KG1 (cell line): ENCODE measurements at regions not wholly inside any gene's neighbourhood (a gene's known extent, or its start where the extent isn't known, plus 50 kb on each side); places are given as distances from the start of the nearest gene placed in this dataset.

Source experiments
- DNase-seq: peaks from one replicate; lab custom pipeline; 2025; lab: John Stamatoyannopoulos, UW

DNA sequence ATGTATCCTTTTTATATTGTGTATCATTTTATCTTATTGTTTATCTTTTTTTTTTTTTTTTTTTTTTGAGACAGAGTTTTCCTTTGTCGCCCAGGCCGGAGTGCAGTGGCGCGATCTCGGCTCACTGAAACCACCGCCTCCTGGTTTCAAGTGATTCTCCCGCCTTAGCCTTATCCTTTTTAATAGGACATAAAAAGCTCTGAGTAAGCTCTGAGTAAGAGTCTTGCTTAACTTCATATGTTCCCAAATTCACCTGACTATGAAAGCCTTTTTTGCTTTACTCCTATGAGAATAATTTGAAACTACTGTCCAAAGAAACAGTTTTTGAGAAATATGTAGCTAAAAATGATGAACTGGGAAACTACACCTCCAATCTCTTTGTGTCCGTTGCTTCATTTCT lies 525.5 kb downstream of the IRS1 start:
- no peak for DNase-seq

DNA sequence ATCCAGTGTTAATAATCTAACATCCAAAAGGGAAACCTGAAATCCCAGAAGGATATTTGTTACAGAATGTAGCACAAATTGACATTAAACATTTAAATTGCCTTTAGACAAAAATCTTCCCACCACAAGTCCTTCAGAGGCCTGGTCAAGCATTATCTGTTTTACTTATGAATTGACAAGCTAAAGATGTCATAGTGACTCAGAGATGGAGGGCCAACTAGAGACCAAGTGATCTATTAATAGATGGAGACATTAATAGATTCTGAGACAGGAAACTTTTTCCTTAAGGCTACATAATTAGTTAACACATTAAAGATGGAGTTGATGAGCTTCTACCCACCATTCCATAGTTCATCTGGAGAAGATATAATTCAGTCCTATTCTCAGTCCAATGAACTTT lies 526.2 kb downstream of the IRS1 start:
- DNase-seq, result no peak

DNA sequence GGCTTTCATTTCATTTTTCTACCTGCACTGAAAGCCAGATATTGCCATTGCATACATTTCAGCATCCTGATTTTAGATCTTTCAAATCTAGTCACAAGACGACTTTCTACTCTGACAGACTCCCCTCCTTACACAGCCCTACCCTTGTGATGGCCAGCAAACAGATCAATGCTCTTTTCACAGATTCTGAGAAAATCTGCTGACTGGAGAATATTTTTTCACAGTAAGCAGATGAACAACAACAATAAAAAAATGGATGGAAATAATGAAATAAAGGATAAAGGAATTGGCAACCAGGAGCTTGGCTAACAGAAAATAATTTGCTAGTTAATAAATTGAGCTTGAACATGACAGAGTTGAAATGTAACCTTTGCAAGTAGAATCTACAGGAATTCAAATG lies 527.2 kb downstream of the IRS1 start:
- no peak for DNase-seq

DNA sequence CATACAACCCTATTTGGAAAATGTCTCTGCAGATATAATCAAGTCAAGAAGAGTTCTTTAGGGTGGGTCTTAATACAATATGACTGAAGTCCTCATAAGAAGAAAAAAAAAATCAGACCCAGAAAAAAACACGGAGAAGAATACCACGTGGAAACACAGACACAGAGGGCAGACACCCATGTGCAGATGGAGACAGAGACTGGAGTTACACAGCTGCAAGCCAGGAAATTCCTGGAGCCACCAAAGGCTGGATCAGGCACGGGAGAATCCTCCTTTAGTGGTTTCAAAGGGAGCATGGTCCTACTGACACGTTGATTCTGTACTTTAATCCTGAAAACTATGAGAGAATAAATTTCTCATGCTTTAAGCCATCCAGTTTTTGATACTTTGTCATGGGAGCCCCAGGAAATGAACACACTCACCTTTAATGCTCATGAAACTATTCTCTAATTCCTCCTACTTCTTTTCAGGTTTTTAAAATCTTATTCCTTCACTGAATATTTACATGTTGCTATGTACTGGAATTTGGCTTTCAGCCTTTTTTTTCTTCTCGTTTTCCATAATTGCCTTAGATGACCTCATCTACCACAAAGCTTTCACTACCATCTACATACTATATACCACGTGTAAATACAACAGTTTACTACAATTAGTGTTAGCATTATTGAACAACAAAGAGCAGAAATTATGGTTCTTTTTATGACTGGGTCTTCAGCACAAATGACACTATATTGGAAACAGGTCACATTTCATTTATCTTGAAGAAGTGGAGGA lies 529.1 kb downstream of the IRS1 start:
- DNase-seq, result no peak

DNA sequence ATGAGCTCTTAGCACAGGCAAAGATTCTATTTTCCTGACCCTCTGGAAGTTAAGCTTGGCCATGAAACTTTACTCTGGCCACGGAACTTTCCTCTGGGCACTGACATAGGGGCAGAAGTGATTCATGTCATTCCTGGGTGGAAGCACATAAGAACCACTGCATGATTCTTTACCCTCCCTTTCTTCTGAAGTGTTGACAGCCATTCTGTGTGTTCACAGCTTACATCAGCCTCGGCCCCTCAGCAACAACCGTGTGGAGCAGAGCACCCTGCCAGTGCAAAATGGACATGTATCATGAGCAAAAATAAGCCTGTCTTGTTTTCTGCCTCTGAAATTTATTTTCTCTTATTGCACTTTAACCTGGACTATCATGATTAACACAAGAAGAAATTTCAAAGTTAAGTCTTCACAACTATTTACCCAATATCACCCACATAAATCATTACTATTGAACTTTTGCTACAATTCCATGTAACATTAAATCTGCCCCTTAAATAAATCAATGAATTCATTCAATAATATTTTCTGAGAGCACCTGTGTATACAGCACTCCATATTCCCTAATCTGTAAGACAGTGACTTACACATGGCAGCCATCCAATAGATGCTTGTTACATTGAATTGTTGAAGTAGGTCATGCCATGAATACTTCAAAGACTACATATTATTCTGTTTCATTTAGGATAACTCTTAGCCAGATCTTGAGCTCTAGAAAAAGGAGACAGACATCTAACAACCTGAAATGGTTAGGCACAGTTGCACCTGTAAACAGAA lies 531.9 kb downstream of the IRS1 start:
- no peak for DNase-seq

DNA sequence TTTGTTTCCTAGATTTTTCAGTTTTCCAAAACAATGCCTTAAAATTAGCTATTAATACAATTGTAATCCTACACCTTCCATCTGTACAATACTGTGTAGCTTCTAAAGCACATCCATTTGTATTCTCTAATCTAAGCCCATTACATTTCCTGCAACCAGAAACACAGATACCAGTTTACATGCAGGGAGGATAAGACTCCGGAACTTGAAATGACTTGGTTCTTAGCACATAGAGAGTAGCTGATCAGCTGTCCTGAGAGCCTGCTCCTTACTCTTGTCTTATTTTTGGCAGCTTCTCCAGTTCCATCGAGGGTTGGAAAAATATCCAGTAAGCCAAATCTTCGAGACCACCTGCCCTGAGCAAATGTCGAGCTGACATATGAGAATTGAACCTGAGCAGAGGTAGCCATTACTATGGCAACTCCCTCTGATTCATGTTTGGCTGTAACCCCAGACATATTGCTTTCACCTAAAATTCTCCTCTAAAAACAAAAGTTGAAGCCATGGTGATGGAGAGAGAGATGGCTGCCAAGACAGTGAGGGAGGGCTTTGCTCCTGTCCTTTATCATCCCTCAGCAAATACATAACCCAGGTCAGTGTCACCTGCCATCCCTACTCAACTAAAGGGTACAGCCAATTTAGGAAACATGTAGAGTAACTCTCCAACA lies 542.8 kb downstream of the IRS1 start:
- no peak for DNase-seq

DNA sequence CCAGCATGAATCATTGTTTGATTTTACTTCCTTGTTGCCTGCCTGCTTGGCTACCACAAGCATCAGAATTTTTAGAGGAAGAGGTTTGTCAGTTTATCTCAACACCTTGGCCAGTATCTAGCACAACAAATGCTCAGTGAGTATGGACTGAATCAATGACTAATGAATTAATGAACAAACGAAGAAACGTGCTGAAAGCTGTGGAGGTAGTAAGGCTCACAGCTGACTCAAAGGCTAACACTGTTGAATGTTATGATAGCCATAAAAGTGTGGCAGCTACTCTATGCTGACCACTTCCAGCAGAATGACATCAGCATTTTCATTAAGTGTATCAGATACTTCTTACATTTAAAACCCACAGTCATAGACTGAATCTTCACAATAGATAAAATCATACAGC lies 543.4 kb downstream of the IRS1 start:
- DNase-seq, result no peak

DNA sequence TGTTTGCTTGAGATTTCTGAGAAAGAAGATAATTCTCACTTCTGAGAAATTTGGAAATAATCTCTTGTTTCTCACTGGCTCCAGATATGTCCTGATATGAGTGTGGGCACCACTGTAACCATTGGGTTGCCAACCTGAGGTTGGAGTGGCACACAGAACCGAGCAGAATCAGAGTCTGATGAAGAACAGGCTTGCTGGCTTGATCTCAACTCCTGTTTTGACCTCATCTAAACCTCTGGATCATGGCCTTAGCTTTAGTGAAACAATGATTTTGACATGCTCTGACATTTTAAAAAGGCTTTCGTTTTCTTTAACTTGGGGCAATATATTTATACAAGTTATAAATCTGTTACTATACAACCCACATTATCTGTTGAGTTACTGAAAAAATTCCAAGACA lies 548.0 kb downstream of the IRS1 start:
- DNase-seq, result no peak

DNA sequence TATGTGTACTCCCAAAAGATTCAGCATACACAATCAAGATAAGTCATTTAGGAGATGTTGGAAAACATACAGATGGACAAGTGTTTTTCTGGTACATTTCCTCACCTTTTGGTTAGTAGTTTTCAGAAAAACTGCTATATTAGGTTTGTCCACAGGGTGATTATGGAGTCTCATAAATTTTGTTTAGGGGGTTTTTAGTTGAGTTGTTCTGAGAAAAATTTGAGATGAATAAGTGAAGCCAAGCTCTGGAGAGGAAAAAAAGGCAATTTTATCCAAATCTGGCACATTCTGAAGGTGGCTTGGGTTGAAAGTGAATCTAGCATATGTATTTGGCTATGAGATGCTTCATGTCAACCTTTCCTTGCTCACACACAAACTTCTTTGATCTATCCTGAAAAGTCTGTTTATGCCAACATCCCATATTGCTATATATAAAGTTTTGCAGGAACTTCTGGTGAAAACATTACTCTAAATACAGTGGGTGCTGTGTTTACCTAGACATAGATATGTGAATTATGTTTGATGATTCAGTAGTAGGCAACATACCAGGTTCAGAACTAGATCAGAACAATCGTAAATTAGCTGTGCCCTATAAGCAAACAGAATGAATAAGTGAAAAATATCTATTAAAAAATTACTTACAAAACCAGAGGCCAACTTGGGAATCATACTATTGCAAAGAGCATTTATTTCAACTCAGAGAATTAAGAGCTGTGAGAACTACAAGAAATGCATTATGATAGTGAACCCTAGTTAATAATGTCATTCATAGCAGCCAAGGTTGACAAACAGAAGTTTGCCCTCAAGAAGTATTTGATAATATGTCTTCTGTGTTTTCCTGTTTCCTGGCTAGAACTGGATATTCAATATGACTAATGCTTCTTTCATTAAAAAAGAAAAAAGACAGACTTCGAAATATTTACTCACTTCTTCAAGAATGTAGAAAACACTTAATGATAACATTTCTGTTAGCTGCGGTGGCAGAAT lies 552.0 kb downstream of the IRS1 start:
- no peak for DNase-seq

DNA sequence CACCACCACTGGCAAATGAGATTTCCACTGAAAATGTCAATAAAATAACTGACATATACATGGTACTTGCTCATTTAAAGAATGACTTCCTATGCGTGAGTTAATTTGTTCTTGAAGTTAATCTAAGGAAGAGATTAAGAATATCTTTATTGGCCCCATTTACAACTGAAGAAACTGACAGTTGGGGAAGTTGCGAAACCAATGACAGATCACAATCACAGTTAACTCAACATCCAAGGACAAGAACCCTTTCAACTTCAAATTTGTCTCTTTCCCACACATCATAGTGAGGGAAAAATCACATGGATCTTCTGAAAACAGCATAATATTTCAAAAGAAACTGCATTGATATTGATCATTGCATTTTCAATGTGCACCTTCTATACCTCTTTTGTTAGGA lies 565.4 kb downstream of the IRS1 start:
- no peak for DNase-seq

DNA sequence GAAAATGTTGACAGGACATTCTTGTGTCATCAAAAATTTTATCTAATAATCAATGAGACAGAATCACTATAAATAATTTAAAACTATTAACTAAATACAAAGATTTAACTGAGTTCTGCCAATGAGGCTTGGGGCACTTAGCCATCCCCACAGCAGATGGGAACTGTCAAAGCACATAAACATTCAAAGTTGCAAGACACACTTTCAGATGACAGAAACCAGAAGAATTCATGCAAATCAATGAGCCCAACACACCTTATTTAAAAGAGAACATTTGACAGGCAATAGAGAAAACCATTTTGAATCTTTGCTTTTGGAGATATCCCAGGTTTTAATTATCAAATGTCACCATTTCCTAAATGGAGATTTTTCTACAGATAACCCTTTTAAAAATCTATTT lies 566.2 kb downstream of the IRS1 start:
- DNase-seq, result no peak

DNA sequence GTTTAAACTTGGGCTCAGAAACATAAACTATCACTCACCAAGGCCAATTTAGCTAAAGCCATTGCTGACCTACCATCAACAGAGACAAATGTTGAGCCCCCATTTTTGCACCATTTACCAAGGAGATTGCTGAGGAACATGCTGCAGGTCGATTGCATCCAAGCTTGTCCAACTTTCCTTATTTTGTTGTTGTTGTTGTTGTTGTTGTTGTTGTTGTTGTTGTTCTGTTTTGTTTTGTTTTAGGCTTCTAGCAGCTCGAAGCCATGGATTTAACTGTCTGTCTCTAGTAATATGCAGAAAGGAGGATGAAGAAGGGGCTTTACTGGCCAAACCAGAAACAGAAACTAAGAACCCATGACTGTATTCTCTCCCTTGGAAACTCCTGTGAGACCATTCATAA lies 571.5 kb downstream of the IRS1 start:
- DNase-seq, result no peak

DNA sequence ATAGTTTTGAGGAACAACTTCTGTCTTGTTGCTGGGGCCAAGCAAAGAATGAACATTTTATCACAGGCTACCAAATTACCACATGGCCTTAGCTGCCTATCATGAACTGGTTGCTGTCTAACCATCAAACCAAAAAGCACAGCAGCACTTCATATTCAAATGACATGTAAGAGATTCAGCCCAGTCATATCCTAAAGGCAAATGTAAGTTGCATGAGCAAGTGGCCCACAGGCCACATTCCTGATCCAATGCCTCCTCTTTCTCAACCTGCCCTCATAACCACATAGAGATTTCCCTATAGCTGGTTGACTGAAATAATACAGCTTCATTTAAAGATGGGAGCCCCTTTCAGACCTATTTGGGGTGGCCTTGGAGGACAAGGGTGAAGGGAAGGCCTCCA lies 572.3 kb downstream of the IRS1 start:
- DNase-seq, result no peak

DNA sequence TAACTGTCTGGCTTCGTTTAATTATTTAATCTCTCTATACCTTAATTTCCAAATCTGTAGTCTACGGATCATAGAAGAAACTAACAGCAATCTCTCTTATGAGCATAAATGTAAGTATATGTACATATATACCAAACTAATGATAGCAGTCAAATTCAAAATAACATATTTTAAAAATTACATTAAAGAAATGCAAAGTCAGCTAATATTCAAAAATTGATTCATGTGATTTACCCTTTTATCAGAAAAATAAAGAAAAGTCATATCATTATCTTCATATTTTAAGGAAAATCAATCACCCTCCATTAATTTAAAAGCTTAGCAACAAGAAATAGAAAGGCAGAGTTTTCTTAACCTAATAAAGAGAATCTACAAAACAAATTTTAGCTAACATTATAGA lies 575.9 kb downstream of the IRS1 start:
- DNase-seq, result no peak

DNA sequence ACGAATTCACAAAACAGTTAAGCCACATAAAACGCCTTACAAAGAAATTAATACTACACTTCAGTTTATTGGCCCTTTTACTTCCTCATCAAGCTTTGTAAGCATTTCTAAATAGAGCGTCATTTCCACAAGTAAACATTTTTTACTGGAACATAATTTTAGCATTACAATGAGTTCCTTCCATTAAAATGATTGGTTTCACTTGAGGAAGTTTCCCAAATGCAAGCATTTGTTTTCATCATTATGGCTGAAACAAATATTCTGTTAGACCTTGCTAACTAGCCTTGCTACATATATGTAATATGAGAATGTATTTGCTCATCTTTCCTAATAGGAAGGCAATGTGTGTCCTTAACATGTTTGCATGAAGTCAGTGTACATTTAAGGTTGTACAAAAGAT lies 579.1 kb downstream of the IRS1 start:
- DNase-seq, result no peak

DNA sequence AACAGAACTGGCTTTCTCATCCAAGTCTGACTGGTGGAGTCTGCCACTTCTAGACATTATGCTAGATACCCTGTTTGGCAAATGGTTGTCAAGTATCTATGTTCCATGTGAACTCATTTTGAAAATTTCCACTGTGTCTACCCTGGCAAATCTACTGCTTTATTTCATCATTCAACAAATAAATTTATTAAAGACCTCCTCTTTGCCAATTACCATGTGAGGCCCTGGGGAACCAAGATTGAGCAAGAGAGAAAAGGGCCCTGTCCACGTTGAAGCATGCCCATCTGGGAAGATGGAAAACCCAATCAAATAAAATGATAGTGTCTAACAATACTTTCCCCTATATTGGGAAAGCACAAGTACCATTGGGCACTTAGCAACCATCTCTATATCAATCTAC lies 582.4 kb downstream of the IRS1 start:
- no peak for DNase-seq

DNA sequence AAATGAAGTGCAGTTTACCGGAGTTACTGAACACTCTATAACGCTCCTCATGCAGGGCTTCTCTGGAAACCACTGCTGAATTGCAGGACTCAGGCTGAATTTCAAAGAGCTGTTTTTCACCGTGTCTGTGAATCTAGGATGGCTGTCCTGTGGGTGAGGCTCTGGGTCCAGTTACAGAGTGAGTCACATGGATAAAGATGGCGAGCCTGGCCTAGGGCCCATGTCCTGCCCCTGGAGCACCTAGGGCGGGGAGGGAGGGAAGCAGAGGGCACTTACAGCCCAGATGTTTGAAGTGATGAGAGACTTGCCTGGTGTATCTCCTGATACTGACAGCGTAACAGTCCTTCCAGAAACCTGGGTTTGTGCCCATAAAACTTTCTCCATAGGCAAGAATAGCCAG lies 583.0 kb downstream of the IRS1 start:
- no peak for DNase-seq

DNA sequence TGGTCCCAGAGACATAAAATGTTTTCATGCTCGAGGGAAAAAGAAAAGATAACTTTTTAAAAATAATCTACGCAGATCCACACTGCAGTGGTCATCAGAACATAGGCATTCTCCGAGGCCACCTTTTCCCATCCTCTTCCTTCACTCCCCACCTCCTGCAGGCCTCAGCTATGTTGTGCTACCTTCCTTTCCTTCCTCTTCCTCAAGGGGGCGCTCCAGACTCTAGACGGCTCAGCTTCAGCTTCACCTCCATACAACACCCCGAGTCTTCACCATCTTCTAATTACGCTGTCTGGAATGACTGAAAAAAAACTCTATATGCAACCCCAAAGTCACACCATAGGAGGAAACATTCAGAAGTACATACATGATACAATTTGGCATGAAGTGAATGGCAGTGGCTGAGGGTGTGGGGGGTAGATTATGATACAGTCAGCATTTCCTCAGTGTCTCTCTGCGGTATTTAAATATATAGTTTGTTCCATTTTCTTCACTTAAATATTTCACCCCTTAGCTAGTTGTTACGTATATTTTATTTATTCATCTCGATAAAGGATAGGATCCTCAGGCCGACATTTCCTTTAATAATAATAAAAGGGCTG lies 583.6 kb downstream of the IRS1 start:
- DNase-seq, result peak; percentile 32

DNA sequence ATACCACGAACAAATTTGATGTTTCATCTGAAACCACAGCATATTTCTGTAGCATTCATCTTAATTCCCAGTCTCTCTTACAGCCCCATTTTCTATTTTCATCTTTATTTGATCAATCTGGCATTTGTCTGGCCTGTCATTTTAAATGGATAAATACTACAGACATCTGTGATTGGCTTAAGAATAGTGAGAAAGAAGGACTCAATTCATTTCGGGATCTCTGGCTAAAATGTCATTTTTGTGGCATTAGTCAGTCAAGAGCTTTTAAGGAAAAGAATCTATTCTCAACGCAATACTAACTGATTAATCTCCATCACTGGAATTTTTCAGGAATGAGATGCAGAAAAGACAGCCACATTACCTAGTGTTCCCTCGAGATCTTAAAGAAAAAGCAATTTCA lies 585.9 kb downstream of the IRS1 start:
- DNase-seq, result no peak

DNA sequence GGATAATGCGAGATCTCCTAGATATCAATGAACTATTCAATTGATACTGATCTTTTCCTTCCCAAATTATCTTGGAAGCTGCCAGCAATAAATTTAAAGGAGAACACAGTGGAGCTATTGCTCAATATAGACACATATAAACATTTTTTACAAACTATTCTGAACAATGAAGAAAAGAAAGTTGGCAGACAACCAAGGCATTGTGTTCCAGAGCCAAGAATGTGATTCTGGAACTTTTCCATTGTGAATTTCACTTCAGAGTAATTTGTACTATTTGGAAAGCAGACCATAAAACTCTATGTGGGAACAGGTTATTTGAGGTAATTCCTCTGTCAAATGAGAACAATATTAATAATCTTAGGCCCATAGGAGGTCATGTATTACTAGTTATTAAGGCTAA lies 588.2 kb downstream of the IRS1 start:
- DNase-seq, result no peak

DNA sequence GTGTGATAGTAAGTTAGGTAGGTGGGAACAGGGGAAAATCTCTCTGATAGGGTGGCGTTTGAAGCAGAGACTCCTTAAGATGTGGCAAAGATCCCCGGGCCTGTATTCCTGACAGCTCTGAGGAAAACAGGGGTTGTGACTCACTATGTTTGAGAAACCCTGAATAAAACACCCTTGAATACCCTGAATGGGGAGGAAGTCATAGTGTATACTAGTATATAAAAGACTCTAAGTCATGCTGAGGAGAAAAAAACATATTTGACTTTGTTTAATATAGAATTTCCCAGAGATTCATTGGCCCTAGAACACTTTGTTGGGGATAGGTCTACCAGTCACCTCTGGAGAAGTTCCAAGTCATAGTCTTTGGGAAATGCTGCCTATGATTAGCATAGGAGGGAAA lies 590.9 kb downstream of the IRS1 start:
- no peak for DNase-seq

DNA sequence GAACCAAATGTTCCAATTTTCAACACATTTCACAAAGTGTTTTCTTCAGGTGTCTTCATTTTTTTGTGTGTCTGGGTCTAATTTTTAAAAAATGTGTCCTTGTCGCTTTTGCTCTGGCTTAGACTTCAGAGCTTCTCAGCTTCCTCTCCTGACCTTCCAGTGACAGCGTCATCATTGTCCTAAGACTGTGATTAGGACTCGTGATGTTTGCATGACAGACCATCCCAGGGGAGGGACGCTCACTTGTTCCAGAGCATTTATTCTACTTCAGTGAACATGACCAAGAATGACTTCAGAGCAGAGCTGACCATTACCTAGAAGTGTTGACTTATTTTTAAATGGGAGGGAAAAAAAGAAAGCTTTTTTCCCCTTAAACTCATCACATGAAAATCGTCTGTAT lies 591.9 kb downstream of the IRS1 start:
- DNase-seq, result no peak
